Ishikawa (cell line): ENCODE measurements at regions not wholly inside any gene's neighbourhood (a gene's known extent, or its start where the extent isn't known, plus 50 kb on each side); places are given as distances from the start of the nearest gene placed in this dataset.

Source experiments
- CEBPB ChIP-seq: IDR thresholded peaks from 2 replicates; pipeline ENCODE4 v1.6.1; 2012
- CREB1 ChIP-seq: IDR thresholded peaks from 2 replicates; pipeline ENCODE4 v1.6.1; 2012; ENCODE audit warnings: low read depth
- EGR1 ChIP-seq: IDR thresholded peaks from 2 replicates; pipeline ENCODE4 v1.6.1; 2012
- EP300 ChIP-seq: IDR thresholded peaks from 2 replicates; pipeline ENCODE4 v1.6.1; 2012; ENCODE audit warnings: borderline replicate concordance
- FOXM1 ChIP-seq: IDR thresholded peaks from 2 replicates; pipeline ENCODE4 v1.6.1; 2012; ENCODE audit warnings: low read depth, borderline replicate concordance
- NFIC ChIP-seq: IDR thresholded peaks from 2 replicates; pipeline ENCODE4 v1.6.1; 2012
- RAD21 ChIP-seq: IDR thresholded peaks from 2 replicates; pipeline ENCODE4 v1.6.1; 2012; ENCODE audit warnings: low read depth
- TAF1 ChIP-seq: IDR thresholded peaks from 2 replicates; pipeline ENCODE4 v1.6.1; 2012; ENCODE audit warnings: low read depth, mild to moderate bottlenecking
- YY1 ChIP-seq: IDR thresholded peaks from 2 replicates; pipeline ENCODE4 v1.6.1; 2012; ENCODE audit warnings: low read depth
- TF ChIP-seq, protein P1 (sequence below): IDR thresholded peaks from 2 replicates; pipeline ENCODE4 v1.6.1; 2012

DNA sequence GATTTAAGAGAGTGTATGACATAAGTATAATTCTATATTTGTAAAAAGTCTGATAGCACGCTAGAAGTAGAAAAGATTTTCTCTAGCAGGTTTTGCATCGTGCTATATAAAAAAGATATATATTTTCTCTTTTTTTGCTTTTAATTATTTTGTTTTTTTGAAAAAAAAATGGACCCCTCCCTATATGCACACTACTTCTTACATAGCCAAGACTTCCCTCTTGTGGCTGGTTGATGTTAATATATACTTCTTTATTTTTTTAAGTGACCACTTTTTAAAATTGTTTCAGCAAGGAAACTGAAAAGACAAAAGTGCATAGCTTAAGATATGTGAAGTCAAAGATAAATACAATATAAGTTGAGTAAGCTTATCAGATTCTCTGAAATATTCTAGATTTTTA is 1202.8 kb downstream of the DIAPH3 start:
- TF ChIP-seq, protein P1, sequence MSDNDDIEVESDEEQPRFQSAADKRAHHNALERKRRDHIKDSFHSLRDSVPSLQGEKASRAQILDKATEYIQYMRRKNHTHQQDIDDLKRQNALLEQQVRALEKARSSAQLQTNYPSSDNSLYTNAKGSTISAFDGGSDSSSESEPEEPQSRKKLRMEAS: no peak
- TF ChIP-seq YY1 (no peak), TAF1 (no peak), RAD21 (peak; percentile 50), NFIC (no peak), CEBPB (no peak), EGR1 (no peak), CREB1 (no peak), FOXM1 (no peak), EP300 (no peak)
